ENCODE measurements at regions not wholly inside any gene's neighbourhood (a gene's known extent, or its start where the extent isn't known, plus 50 kb on each side); places are given as distances from the start of the nearest gene placed in this dataset.

DNA sequence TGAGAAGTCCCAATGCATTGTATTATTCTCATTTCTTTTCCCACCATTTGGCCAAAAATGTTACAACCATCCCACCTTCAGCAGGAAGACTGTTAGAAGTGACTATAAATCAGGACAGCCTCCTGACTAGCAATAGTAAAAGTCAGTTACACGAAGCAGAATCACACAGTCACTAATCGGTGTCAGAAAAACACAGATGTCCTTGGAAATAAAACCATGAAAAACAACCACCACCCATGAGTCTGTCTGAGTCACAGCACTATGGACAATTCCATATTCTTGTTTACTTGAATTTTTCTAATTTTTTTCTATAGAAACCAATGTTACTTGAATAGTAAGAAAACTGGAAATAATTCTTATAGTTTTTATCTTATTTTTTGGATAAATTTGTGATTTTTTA is 81.9 kb upstream of the FRMD4A start (continued):
- TF ChIP-seq, protein P1, sequence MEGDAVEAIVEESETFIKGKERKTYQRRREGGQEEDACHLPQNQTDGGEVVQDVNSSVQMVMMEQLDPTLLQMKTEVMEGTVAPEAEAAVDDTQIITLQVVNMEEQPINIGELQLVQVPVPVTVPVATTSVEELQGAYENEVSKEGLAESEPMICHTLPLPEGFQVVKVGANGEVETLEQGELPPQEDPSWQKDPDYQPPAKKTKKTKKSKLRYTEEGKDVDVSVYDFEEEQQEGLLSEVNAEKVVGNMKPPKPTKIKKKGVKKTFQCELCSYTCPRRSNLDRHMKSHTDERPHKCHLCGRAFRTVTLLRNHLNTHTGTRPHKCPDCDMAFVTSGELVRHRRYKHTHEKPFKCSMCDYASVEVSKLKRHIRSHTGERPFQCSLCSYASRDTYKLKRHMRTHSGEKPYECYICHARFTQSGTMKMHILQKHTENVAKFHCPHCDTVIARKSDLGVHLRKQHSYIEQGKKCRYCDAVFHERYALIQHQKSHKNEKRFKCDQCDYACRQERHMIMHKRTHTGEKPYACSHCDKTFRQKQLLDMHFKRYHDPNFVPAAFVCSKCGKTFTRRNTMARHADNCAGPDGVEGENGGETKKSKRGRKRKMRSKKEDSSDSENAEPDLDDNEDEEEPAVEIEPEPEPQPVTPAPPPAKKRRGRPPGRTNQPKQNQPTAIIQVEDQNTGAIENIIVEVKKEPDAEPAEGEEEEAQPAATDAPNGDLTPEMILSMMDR (IDR thresholded peaks at IDR 0.05; ENCODE audit: low read depth, low read length, missing input control) = no peak
- TF ChIP-seq EGR1 (IDR thresholded peaks at IDR 0.05; ENCODE audit: low read depth in 2 of 2) = no peak
- TF ChIP-seq RAD21 (IDR thresholded peaks at IDR 0.05) = no peak
- TF ChIP-seq HNF4G (IDR thresholded peaks at IDR 0.05) = no peak
- no peak for TF ChIP-seq YY1 (IDR thresholded peaks at IDR 0.05)
- TF ChIP-seq FOXA2 (IDR thresholded peaks at IDR 0.05) = no peak

DNA sequence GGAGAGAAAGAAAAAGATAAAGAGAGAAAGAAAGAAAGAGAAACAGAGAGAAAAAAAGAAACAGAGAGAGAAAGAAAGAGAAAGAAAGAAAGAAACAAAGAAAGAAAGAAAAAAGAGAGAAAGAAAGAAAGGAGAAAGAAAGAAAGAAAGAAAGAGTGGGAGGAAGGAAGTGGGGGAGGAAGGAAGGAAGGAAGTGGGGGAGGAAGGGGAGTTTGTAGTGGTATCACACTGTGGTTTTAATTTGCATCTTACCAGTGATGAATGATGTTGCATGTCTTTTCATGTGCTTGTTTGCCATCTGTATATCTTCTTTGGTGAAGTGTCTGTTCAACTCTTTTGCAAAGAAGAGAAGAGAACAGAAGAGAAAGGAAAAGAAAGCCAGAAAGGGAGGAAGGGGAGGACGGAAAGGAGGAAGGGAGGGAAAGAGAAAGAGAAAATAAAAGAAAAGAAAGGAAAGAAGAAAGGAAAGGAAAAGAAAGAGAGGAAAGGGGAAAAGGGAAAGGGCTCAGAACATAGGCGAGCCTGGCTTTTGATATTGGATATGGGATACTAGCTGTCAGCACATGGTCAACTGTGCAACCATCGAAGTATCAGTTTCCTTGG is 79.2 kb upstream of the FRMD4A start:
- Histone ChIP-seq H3K36me3 (ENCODE audit: control insufficient read depth in 4 of 4, insufficient read depth in 3 of 4, low read depth in 1 of 4, low read length in 3 of 4) (no peaks in the 10 kb centered on the region), H3K4me3 (ENCODE audit: low read depth in 1 of 3, low read length in 3 of 3) (no peak overlapping the region), H3K27me3 (ENCODE audit: control insufficient read depth in 4 of 4, insufficient read depth in 4 of 4, low read length in 3 of 4) (peaks cover 0 to 2% (median 0%) of the 10 kb centered on the region in 4 donors), H3K9me3 (ENCODE audit: control insufficient read depth in 4 of 4, low read length in 3 of 4) (no peaks in the 10 kb centered on the region), H3K4me1 (ENCODE audit: control insufficient read depth in 4 of 4, insufficient read depth in 4 of 4, low read length in 3 of 4) (no peaks in the 10 kb centered on the region), H3K27ac (ENCODE audit: low read depth in 1 of 2, low read length in 2 of 2) (no peak overlapping the region), H3K9ac (ENCODE audit: low read depth in 1 of 2, low read length in 2 of 2) (no peak overlapping the region)
- DNase-seq (ENCODE audit: low spot score) = no peak
- TF ChIP-seq RXRA (IDR thresholded peaks at IDR 0.05) = no peak
- TF ChIP-seq, protein P1 (IDR thresholded peaks at IDR 0.05; ENCODE audit: low read depth, low read length, missing input control) = no peak
- TF ChIP-seq GABPA (IDR thresholded peaks at IDR 0.05 in 1 of 2, conservative IDR thresholded peaks at IDR 0.05 in 1 of 2) = no peak
- TF ChIP-seq HNF4A (conservative IDR thresholded peaks at IDR 0.05) = no peak
- TF ChIP-seq FOXA2 (IDR thresholded peaks at IDR 0.05) = no peak
- no peak for TF ChIP-seq YY1 (IDR thresholded peaks at IDR 0.05)
- TF ChIP-seq HNF4G (IDR thresholded peaks at IDR 0.05) = no peak
- TF ChIP-seq, protein P2, sequence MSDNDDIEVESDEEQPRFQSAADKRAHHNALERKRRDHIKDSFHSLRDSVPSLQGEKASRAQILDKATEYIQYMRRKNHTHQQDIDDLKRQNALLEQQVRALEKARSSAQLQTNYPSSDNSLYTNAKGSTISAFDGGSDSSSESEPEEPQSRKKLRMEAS (IDR thresholded peaks at IDR 0.05) = no peak
- TF ChIP-seq JUND (IDR thresholded peaks at IDR 0.05) = no peak
- TF ChIP-seq, protein P3, sequence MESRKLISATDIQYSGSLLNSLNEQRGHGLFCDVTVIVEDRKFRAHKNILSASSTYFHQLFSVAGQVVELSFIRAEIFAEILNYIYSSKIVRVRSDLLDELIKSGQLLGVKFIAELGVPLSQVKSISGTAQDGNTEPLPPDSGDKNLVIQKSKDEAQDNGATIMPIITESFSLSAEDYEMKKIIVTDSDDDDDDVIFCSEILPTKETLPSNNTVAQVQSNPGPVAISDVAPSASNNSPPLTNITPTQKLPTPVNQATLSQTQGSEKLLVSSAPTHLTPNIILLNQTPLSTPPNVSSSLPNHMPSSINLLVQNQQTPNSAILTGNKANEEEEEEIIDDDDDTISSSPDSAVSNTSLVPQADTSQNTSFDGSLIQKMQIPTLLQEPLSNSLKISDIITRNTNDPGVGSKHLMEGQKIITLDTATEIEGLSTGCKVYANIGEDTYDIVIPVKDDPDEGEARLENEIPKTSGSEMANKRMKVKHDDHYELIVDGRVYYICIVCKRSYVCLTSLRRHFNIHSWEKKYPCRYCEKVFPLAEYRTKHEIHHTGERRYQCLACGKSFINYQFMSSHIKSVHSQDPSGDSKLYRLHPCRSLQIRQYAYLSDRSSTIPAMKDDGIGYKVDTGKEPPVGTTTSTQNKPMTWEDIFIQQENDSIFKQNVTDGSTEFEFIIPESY (IDR thresholded peaks at IDR 0.05) = no peak
- no peak for TF ChIP-seq TAF1 (conservative IDR thresholded peaks at IDR 0.05)
- TF ChIP-seq RAD21 (IDR thresholded peaks at IDR 0.05) = no peak
- TF ChIP-seq, protein P4, sequence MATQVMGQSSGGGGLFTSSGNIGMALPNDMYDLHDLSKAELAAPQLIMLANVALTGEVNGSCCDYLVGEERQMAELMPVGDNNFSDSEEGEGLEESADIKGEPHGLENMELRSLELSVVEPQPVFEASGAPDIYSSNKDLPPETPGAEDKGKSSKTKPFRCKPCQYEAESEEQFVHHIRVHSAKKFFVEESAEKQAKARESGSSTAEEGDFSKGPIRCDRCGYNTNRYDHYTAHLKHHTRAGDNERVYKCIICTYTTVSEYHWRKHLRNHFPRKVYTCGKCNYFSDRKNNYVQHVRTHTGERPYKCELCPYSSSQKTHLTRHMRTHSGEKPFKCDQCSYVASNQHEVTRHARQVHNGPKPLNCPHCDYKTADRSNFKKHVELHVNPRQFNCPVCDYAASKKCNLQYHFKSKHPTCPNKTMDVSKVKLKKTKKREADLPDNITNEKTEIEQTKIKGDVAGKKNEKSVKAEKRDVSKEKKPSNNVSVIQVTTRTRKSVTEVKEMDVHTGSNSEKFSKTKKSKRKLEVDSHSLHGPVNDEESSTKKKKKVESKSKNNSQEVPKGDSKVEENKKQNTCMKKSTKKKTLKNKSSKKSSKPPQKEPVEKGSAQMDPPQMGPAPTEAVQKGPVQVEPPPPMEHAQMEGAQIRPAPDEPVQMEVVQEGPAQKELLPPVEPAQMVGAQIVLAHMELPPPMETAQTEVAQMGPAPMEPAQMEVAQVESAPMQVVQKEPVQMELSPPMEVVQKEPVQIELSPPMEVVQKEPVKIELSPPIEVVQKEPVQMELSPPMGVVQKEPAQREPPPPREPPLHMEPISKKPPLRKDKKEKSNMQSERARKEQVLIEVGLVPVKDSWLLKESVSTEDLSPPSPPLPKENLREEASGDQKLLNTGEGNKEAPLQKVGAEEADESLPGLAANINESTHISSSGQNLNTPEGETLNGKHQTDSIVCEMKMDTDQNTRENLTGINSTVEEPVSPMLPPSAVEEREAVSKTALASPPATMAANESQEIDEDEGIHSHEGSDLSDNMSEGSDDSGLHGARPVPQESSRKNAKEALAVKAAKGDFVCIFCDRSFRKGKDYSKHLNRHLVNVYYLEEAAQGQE (IDR thresholded peaks at IDR 0.05) = no peak
- no peak for TF ChIP-seq FOXA1 (IDR thresholded peaks at IDR 0.05)
- no peak for TF ChIP-seq NR2F2 (IDR thresholded peaks at IDR 0.05)
- no peak for TF ChIP-seq EGR1 (IDR thresholded peaks at IDR 0.05; ENCODE audit: low read depth in 2 of 2)
- WGBS = 69% methylated on average over 3 of the region's 3 CpGs
